ENCODE measurements at regions not wholly inside any gene's neighbourhood (a gene's known extent, or its start where the extent isn't known, plus 50 kb on each side); places are given as distances from the start of the nearest gene placed in this dataset.

DNA sequence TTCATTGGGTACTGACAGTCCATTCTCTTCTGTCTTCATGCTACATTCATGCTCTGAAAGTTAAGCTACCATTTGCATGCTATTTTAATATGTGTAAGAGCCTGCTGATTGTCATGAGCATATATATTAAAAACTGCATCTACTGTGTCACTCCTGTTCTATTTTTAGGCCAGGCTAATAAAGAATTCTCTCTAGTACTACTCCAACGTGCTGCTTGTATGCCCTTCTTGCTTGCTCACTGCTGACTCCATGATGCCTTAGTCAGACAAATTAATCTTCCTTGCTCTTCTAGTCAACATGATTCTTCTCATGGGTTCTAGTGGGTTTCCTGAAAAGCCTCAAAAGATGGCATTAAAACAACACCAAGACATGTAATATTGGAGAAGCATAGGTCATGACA is 1600.1 kb downstream of the DPP10 start:
- TF ChIP-seq EGR1 (IDR thresholded peaks at IDR 0.05; ENCODE audit: low read depth in 2 of 2) (no peak), YY1 (IDR thresholded peaks at IDR 0.05) (no peak), RAD21 (IDR thresholded peaks at IDR 0.05) (no peak), GABPA (IDR thresholded peaks at IDR 0.05 in 1 of 2, conservative IDR thresholded peaks at IDR 0.05 in 1 of 2) (no peak), FOXA1 (IDR thresholded peaks at IDR 0.05) (no peak)
- TF ChIP-seq, protein P1, sequence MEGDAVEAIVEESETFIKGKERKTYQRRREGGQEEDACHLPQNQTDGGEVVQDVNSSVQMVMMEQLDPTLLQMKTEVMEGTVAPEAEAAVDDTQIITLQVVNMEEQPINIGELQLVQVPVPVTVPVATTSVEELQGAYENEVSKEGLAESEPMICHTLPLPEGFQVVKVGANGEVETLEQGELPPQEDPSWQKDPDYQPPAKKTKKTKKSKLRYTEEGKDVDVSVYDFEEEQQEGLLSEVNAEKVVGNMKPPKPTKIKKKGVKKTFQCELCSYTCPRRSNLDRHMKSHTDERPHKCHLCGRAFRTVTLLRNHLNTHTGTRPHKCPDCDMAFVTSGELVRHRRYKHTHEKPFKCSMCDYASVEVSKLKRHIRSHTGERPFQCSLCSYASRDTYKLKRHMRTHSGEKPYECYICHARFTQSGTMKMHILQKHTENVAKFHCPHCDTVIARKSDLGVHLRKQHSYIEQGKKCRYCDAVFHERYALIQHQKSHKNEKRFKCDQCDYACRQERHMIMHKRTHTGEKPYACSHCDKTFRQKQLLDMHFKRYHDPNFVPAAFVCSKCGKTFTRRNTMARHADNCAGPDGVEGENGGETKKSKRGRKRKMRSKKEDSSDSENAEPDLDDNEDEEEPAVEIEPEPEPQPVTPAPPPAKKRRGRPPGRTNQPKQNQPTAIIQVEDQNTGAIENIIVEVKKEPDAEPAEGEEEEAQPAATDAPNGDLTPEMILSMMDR (IDR thresholded peaks at IDR 0.05; ENCODE audit: low read depth, low read length, missing input control), result no peak
- TF ChIP-seq, protein P2, sequence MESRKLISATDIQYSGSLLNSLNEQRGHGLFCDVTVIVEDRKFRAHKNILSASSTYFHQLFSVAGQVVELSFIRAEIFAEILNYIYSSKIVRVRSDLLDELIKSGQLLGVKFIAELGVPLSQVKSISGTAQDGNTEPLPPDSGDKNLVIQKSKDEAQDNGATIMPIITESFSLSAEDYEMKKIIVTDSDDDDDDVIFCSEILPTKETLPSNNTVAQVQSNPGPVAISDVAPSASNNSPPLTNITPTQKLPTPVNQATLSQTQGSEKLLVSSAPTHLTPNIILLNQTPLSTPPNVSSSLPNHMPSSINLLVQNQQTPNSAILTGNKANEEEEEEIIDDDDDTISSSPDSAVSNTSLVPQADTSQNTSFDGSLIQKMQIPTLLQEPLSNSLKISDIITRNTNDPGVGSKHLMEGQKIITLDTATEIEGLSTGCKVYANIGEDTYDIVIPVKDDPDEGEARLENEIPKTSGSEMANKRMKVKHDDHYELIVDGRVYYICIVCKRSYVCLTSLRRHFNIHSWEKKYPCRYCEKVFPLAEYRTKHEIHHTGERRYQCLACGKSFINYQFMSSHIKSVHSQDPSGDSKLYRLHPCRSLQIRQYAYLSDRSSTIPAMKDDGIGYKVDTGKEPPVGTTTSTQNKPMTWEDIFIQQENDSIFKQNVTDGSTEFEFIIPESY (IDR thresholded peaks at IDR 0.05), result no peak
- TF ChIP-seq, protein P3, sequence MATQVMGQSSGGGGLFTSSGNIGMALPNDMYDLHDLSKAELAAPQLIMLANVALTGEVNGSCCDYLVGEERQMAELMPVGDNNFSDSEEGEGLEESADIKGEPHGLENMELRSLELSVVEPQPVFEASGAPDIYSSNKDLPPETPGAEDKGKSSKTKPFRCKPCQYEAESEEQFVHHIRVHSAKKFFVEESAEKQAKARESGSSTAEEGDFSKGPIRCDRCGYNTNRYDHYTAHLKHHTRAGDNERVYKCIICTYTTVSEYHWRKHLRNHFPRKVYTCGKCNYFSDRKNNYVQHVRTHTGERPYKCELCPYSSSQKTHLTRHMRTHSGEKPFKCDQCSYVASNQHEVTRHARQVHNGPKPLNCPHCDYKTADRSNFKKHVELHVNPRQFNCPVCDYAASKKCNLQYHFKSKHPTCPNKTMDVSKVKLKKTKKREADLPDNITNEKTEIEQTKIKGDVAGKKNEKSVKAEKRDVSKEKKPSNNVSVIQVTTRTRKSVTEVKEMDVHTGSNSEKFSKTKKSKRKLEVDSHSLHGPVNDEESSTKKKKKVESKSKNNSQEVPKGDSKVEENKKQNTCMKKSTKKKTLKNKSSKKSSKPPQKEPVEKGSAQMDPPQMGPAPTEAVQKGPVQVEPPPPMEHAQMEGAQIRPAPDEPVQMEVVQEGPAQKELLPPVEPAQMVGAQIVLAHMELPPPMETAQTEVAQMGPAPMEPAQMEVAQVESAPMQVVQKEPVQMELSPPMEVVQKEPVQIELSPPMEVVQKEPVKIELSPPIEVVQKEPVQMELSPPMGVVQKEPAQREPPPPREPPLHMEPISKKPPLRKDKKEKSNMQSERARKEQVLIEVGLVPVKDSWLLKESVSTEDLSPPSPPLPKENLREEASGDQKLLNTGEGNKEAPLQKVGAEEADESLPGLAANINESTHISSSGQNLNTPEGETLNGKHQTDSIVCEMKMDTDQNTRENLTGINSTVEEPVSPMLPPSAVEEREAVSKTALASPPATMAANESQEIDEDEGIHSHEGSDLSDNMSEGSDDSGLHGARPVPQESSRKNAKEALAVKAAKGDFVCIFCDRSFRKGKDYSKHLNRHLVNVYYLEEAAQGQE (IDR thresholded peaks at IDR 0.05), result no peak
- TF ChIP-seq, protein P4, sequence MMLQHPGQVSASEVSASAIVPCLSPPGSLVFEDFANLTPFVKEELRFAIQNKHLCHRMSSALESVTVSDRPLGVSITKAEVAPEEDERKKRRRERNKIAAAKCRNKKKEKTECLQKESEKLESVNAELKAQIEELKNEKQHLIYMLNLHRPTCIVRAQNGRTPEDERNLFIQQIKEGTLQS (IDR thresholded peaks at IDR 0.05), result no peak
